K562 (cell line): ENCODE measurements at regions not wholly inside any gene's neighbourhood (a gene's known extent, or its start where the extent isn't known, plus 50 kb on each side); places are given as distances from the start of the nearest gene placed in this dataset.

ENCODE experiments used
- ATAC-seq: fragments of 200-7000 bp; cut with Tn5 transposase; 3 replicates; pipeline ENCODE4 v1.9.1; 2020; ENCODE audit warnings: moderate library complexity
- BruUV-seq: library from RNA; stranded (reverse); fragments of 400-500 nt; replicated peaks from 2 replicates; lab custom pipeline; 2021; lab: Mats Ljungman, UMichigan
- CTCF ChIA-PET: fragments of 300-600 bp; formaldehyde crosslinking; extraction: SDS; loops from one replicate; lab custom pipeline; 2021; ENCODE audit warnings: low intra/inter-chr PET ratio; lab: Yijun Ruan, JAX
- POLR2A ChIA-PET: fragments of 300-600, 350-650 bp; sonication (Branson Sonifier 250); formaldehyde crosslinking; extraction: SDS; loops from one replicate; lab custom pipeline; 2021; ENCODE audit warnings: antibody characterized with exemption, inconsistent platforms; lab: Yijun Ruan, JAX
- DNase-seq, 4 experiments: peaks; one replicate each; pipeline versions ENCODE4 v3.0.0 to v3.0.0-alpha.2; 2011 to 2018; ENCODE audit warnings: low spot score in 3 of 4, mixed read lengths in 3 of 4; ENCODE audit errors: extremely low read depth in 1 of 4
- FAIRE-seq: peaks from 2 replicates; lab custom pipeline; 2011; peaks lifted over from hg19 to GRCh38; lab: Jason Lieb, UNC
- H2AFZ ChIP-seq: 2 replicates; pipeline ENCODE4 v1.6.0; 2011; ENCODE audit warnings: low read depth, low read length, control low read depth, inconsistent platforms
- H3K27ac ChIP-seq: fragments of 200-600 bp; 3 replicates; pipeline ENCODE4 v1.8.0; 2011; ENCODE audit warnings: low read depth, mild to moderate bottlenecking, control low read depth, inconsistent platforms, low read length, moderate library complexity, mixed read lengths; ENCODE audit errors: extremely low read depth
- H3K27me3 ChIP-seq, 2 experiments: fragments of 300-600 bp in 1 of 2; 2 replicates in 1 of 2; 3 replicates in 1 of 2; pipeline versions ENCODE4 v1.6.0 to v1.8.0; 2011; ENCODE audit warnings: inconsistent platforms in 2 of 2, low read length in 2 of 2, mild to moderate bottlenecking in 1 of 2, mixed read lengths in 1 of 2, moderate library complexity in 1 of 2; ENCODE audit not compliant: control insufficient read depth in 2 of 2, insufficient read depth in 2 of 2
- H3K36me3 ChIP-seq: fragments of 300-600 bp; 3 replicates; pipeline ENCODE4 v1.8.0; 2011; ENCODE audit warnings: mild to moderate bottlenecking, low read length, inconsistent platforms; ENCODE audit not compliant: control insufficient read depth, insufficient read depth
- H3K4me1 ChIP-seq, 2 experiments: fragments of 200-600 bp in 1 of 2; replicated peaks in 1 of 2; 2 replicates in 1 of 2; 3 replicates in 1 of 2; pipeline versions ENCODE4 v1.5.1 to v1.8.0; 2011; ENCODE audit warnings: inconsistent platforms in 2 of 2, low read length in 2 of 2, mild to moderate bottlenecking in 1 of 2, mixed read lengths in 1 of 2, moderate library complexity in 1 of 2; ENCODE audit not compliant: control insufficient read depth in 2 of 2, insufficient read depth in 2 of 2
- H3K4me2 ChIP-seq: 2 replicates; pipeline ENCODE4 v1.6.1; 2011; ENCODE audit warnings: low read length, control low read depth, inconsistent platforms, mixed read lengths; ENCODE audit not compliant: insufficient read depth
- H3K4me3 ChIP-seq: fragments of 200-600 bp; sonication (generic), shearing (Covaris generic); 2 replicates; pipeline ENCODE4 v1.5.1; 2016; ENCODE audit warnings: control low read depth, inconsistent platforms
- H3K79me2 ChIP-seq: fragments of 200-600 bp; 3 replicates; pipeline ENCODE4 v1.8.0; 2011; ENCODE audit warnings: low read length, inconsistent platforms; ENCODE audit not compliant: control insufficient read depth, insufficient read depth
- H3K9ac ChIP-seq, 2 experiments: 2 replicates each; pipeline versions ENCODE4 v1.6.0 to v1.6.1; 2011; ENCODE audit warnings: low read depth in 2 of 2, low read length in 2 of 2, control low read depth in 1 of 2, inconsistent platforms in 1 of 2, mild to moderate bottlenecking in 1 of 2, mixed read lengths in 1 of 2; ENCODE audit not compliant: insufficient read depth in 1 of 2
- H3K9me1 ChIP-seq: one replicate; pipeline ENCODE4 v1.6.0; 2011; ENCODE audit warnings: inconsistent platforms, mild to moderate bottlenecking, low read length, moderate library complexity; ENCODE audit not compliant: control insufficient read depth, insufficient read depth
- H3K9me3 ChIP-seq: replicated peaks from 2 replicates; pipeline ENCODE4 v1.5.1; 2011; ENCODE audit warnings: low read depth, low read length, inconsistent platforms; ENCODE audit not compliant: control insufficient read depth, insufficient read depth
- H4K20me1 ChIP-seq: replicated peaks from 2 replicates; pipeline ENCODE4 v1.6.1; 2011; ENCODE audit warnings: low read length, inconsistent platforms, mixed read lengths; ENCODE audit not compliant: control insufficient read depth, insufficient read depth
- CBX1 ChIP-seq: sonication (generic); IDR thresholded peaks from 2 replicates; pipeline ENCODE4 v1.6.1; 2016; ENCODE audit warnings: antibody characterized with exemption, low read depth, mild to moderate bottlenecking
- MBD1 ChIP-seq: fragments of 250-450 bp; sonication (Bioruptor Pico); IDR thresholded peaks from 2 replicates; pipeline ENCODE4 v1.8.0; 2022; ENCODE audit warnings: inconsistent platforms
- MITF ChIP-seq: IDR thresholded peaks from 2 replicates; pipeline ENCODE4 v1.6.1; 2014; ENCODE audit warnings: antibody characterized with exemption
- NEUROD1 ChIP-seq: fragments of 150-350 bp; IDR thresholded peaks from 2 replicates; pipeline ENCODE4 v1.6.1; 2014; ENCODE audit warnings: borderline replicate concordance, low read length, low read depth; ENCODE audit not compliant: partially characterized antibody
- RFX5 ChIP-seq: IDR thresholded peaks from 2 replicates; pipeline ENCODE4 v1.6.1; 2011; ENCODE audit warnings: low read depth, mild to moderate bottlenecking, improper control_type of control experiment, low read length
- RUNX1 ChIP-seq: sonication (generic); IDR thresholded peaks from 2 replicates; pipeline ENCODE4 v1.6.1; 2016; ENCODE audit warnings: antibody characterized with exemption, low read depth
- SNRNP70 ChIP-seq: fragments of 200-400 bp; formaldehyde crosslinking; optimal IDR thresholded peaks from 2 replicates; pipeline ENCODE3; 2017; ENCODE audit warnings: low read depth, low read length
- SRSF9 ChIP-seq: fragments of 200-400 bp; formaldehyde crosslinking; IDR thresholded peaks from 2 replicates; pipeline ENCODE4 v1.6.1; 2017; ENCODE audit warnings: low read depth, low read length, borderline replicate concordance
- ZNF830 ChIP-seq: fragments of 250-450 bp; sonication (Bioruptor Pico); IDR thresholded peaks from 2 replicates; pipeline ENCODE4 v1.5.0; 2021; ENCODE audit warnings: mild to moderate bottlenecking
- WGBS: fragments of 100-300 bp; shearing (Covaris generic); methylation state at CpG from one replicate; pipeline ENCODE4 v1.1.6; 2016; ENCODE audit warnings: low coverage, mixed read lengths; ENCODE audit not compliant: insufficient coverage; ENCODE audit errors: missing lambda C conversion rate; 5-methylcytosine and 5-hydroxymethylcytosine counted together
- in situ Hi-C: fragments of 300-500 bp; cut with MboI; formaldehyde crosslinking; loops from 4 replicates; pipeline ENCODE4 v1.15.0; 2018; ENCODE audit warnings: inconsistent platforms, mixed read lengths
- intact Hi-C: fragments of 100-400 bp; cut with micrococcal nuclease; formaldehyde crosslinking; loops from 2 replicates; pipeline ENCODE4 v1.14.2; 2022
- TF ChIP-seq, protein P1 (sequence below), 2 experiments: fragments of 450-650 bp in 1 of 2; sonication (generic) in 1 of 2; formaldehyde crosslinking in 1 of 2; IDR thresholded peaks in 1 of 2; conservative IDR thresholded peaks in 1 of 2; 2 replicates each; pipeline versions ENCODE4 v1.6.1 to v1.8.1; 2016 to 2023; ENCODE audit warnings: mild to moderate bottlenecking in 2 of 2, moderate library complexity in 2 of 2, inconsistent platforms in 1 of 2, missing genetic modification reagents in 1 of 2

- H3K79me2 ChIP-seq = no peaks in the 10 kb centered on the region
- H3K9ac ChIP-seq = no peak overlapping the region
- no peak overlapping the region for H3K4me2 ChIP-seq
- WGBS = 0% methylated on average over 9 of the region's 9 CpGs
- H3K9me1 ChIP-seq = no peaks in the 10 kb centered on the region
- in situ Hi-C loops (no loop called here), intact Hi-C loops (no loop called here)
- H3K4me1 ChIP-seq = no peaks in the 10 kb centered on the region
- H4K20me1 ChIP-seq = 0 out of 2 replicates have a peak, but pooled peaks cover 7% of the 10 kb centered on the region
- DNase-seq = no peak
- H3K36me3 ChIP-seq = no peaks in the 10 kb centered on the region
- H3K4me3 ChIP-seq = no peak overlapping the region
- FAIRE-seq = no peak
- H3K27ac ChIP-seq = no peak overlapping the region
- BruUV-seq = no TSS peak
- H3K9me3 ChIP-seq = no peaks in the 10 kb centered on the region
- no peak overlapping the region for H2AFZ ChIP-seq
- ChIA-PET CTCF (no interaction called here), POLR2A (interaction anchor here (0.6 to 0.7 kb wide), 2 partner anchors 14 to 22 kb away, joined by 3 read pairs; no protein-coding TSS in a partner anchor)
- no peak for ATAC-seq
- peaks cover 8 to 52% of the 10 kb centered on the region in 2 experiments; a peak in 3 of 5 replicates for H3K27me3 ChIP-seq
- no peak for TF ChIP-seq SRSF9
- TF ChIP-seq ZNF830 = no peak
- TF ChIP-seq CBX1 = no peak
- no peak for TF ChIP-seq SNRNP70
- TF ChIP-seq, protein P1, sequence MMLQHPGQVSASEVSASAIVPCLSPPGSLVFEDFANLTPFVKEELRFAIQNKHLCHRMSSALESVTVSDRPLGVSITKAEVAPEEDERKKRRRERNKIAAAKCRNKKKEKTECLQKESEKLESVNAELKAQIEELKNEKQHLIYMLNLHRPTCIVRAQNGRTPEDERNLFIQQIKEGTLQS (IDR thresholded peaks at IDR 0.05) = no peak
- TF ChIP-seq, protein P1 (CRISPR knock-in tag; conservative IDR thresholded peaks at IDR 0.05) = no peak
- TF ChIP-seq MITF = no peak
- no peak for TF ChIP-seq NEUROD1
- TF ChIP-seq MBD1 (CRISPR knock-in tag) = no peak
- no peak for TF ChIP-seq RUNX1
- TF ChIP-seq RFX5 = no peak
These were observed 120.1 kb upstream of the PMEPA1 start for GRCh38 chr20:57829805-57830514.
